22Rv1 (cell line): ENCODE measurements at regions not wholly inside any gene's neighbourhood (a gene's known extent, or its start where the extent isn't known, plus 50 kb on each side); places are given as distances from the start of the nearest gene placed in this dataset.

Source experiments
- H3K27ac ChIP-seq: fragments of 450-650 bp; 2 replicates; pipeline ENCODE4 v1.5.1; 2017
- CTCF ChIP-seq: fragments of 450-650 bp; IDR thresholded peaks from 2 replicates; pipeline ENCODE4 v1.5.1; 2017; ENCODE audit warnings: mild to moderate bottlenecking
- ZFX ChIP-seq: fragments of 450-650 bp; IDR thresholded peaks from 2 replicates; pipeline ENCODE4 v1.6.1; 2017; ENCODE audit warnings: antibody characterized with exemption, borderline replicate concordance

- no peak for TF ChIP-seq CTCF
- H3K27ac ChIP-seq: no peak overlapping the region
Observed at GRCh38 chr12:75974323-75975187, 57.0 kb downstream of the PHLDA1 start.

DNA sequence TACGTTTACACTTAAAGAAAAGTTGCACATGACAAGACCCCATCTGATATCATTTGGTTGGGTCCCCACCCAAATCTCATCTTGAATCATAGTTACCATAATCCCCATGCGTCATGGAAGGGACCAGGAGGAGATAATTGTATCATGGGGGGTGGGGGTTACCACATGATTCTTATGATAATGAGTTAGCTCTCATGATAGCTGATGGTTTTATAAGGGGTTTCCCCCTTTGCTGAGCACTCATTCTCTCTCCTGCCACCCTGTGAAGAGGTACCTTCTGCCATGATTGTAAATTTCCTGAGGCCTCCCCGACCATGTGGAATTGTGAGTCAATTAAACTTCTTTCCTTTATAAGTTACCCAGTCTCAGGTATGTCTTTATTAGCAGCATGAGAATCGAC is 60.3 kb downstream of the PHLDA1 start:
- no peak for TF ChIP-seq CTCF
- TF ChIP-seq ZFX: no peak
- H3K27ac ChIP-seq: no peak overlapping the region

DNA sequence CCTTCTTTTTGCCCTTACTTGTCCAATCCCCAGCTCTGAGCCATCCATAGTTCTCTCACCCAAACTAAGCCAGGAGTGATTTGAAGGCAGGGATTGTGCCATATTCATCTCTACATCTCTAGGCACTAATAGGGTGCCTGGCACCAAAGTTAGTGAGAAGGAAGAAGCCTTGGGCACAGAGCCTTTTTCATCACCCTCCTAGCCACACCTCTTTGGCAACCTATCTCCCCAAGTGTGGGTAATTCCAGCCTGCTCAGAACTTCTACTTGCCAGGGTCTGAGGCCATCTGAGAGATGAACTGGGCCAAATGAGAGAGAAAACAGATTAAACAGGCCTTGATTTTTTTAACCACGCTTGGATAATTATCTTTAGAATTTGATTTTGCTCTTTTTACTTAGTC is 61.3 kb downstream of the PHLDA1 start:
- TF ChIP-seq CTCF (no peak), ZFX (no peak)
- no peak overlapping the region for H3K27ac ChIP-seq

- TF ChIP-seq CTCF (no peak), ZFX (no peak)
- H3K27ac ChIP-seq: no peak overlapping the region
Observed at GRCh38 chr12:75969768-75970167, 61.8 kb downstream of the PHLDA1 start.

GRCh38 chr12:75965661-75966060 is 65.9 kb downstream of the PHLDA1 start:
- no peak for TF ChIP-seq CTCF
- TF ChIP-seq ZFX: no peak
- H3K27ac ChIP-seq: no peak overlapping the region

GRCh38 chr12:75964150-75964549 is 67.4 kb downstream of the PHLDA1 start:
- H3K27ac ChIP-seq: no peak overlapping the region
- no peak for TF ChIP-seq ZFX
- TF ChIP-seq CTCF: no peak

GRCh38 chr12:75961878-75962277 is 69.7 kb downstream of the PHLDA1 start:
- no peak overlapping the region for H3K27ac ChIP-seq

More at GRCh38 chr12:75961878-75962277, 69.7 kb downstream of the PHLDA1 start:
- TF ChIP-seq CTCF: no peak
- TF ChIP-seq ZFX: no peak
